ENCODE measurements at regions not wholly inside any gene's neighbourhood (a gene's known extent, or its start where the extent isn't known, plus 50 kb on each side); places are given as distances from the start of the nearest gene placed in this dataset.

GRCh38 chr2:146748046-146748445 lies 1096.8 kb upstream of the ACVR2A start:
- no CpG with 5 or more reads among the region's 3 CpGs for WGBS (ENCODE audit: insufficient coverage)
- H3K9me3 Mint-ChIP-seq (ENCODE audit: insufficient read depth) = no peaks in the 10 kb centered on the region

GRCh38 chr2:146741260-146741659 lies 1103.6 kb upstream of the ACVR2A start:
- Mint-ChIP-seq H3K4me3 (no peak overlapping the region), H3K9me3 (ENCODE audit: insufficient read depth) (no peaks in the 10 kb centered on the region), H3K4me1 (no peaks in the 10 kb centered on the region), H3K27ac (no peak overlapping the region), H3K27me3 (no peaks in the 10 kb centered on the region)
- Histone ChIP-seq H3K27me3 (replicated peaks in 1 of 4; ENCODE audit: control extremely low read depth in 1 of 4, control insufficient read depth in 3 of 4, insufficient read depth in 4 of 4, low read length in 3 of 4) (no peaks in the 10 kb centered on the region), H3K79me2 (ENCODE audit: control insufficient read depth, insufficient read depth, low read length) (no peaks in the 10 kb centered on the region), H3K4me2 (replicated peaks; ENCODE audit: low read depth, low read length, poor library complexity, severe bottlenecking) (no peak overlapping the region), H3K9ac (ENCODE audit: low read length) (no peak overlapping the region), H3K9me3 (ENCODE audit: control extremely low read depth in 1 of 3, control insufficient read depth in 2 of 3, insufficient read depth in 1 of 3, low read length in 2 of 3) (no peaks in the 10 kb centered on the region), H3K27ac (ENCODE audit: low read length in 2 of 2) (no peak overlapping the region), H3K4me1 (ENCODE audit: control insufficient read depth in 2 of 2, insufficient read depth in 2 of 2, low read length in 2 of 2) (no peaks in the 10 kb centered on the region), H3K4me3 (ENCODE audit: control extremely low read depth in 1 of 5, extremely low read depth in 1 of 5, insufficient read depth in 1 of 5, low read depth in 2 of 5, low read length in 4 of 5) (no peak overlapping the region), H3K36me3 (replicated peaks in 1 of 2; ENCODE audit: control extremely low read depth in 1 of 2, control insufficient read depth in 1 of 2, extremely low read depth in 1 of 2, insufficient read depth in 2 of 2, low read length in 1 of 2) (no peaks in the 10 kb centered on the region), H4K20me1 (ENCODE audit: control insufficient read depth, insufficient read depth, low read length, poor library complexity, severe bottlenecking) (no peaks in the 10 kb centered on the region), H2AFZ (ENCODE audit: insufficient read depth, low read depth, low read length, poor library complexity, severe bottlenecking) (no peak overlapping the region)
- WGBS (ENCODE audit: insufficient coverage) = no CpG with 5 or more reads among the region's 4 CpGs
- no peak for ATAC-seq (ENCODE audit: low read depth)
- ChIA-PET POLR2A (no interaction called here), CTCF (no interaction called here)
- intact Hi-C loops (cut with micrococcal nuclease) = no loop called here
- TF ChIP-seq CTCF (IDR thresholded peaks at IDR 0.05) = no peak
- TF ChIP-seq EZH2 (IDR thresholded peaks at IDR 0.05; ENCODE audit: borderline replicate concordance, insufficient read depth, low read depth, low read length, poor library complexity, severe bottlenecking) = no peak
- no peak for DNase-seq

More at GRCh38 chr2:146748046-146748445, 1096.8 kb upstream of the ACVR2A start:
- DNase-seq (no peak), ATAC-seq (ENCODE audit: low read depth) (no peak)
- H3K9ac ChIP-seq (ENCODE audit: low read length) = no peak overlapping the region
- Mint-ChIP-seq H3K4me3 (no peak overlapping the region), H3K27ac (no peak overlapping the region), H3K4me1 (no peaks in the 10 kb centered on the region), H3K27me3 (no peaks in the 10 kb centered on the region)
- intact Hi-C loops (cut with micrococcal nuclease) = no loop called here
- H3K4me2 ChIP-seq (replicated peaks; ENCODE audit: low read depth, low read length, poor library complexity, severe bottlenecking) = no peak overlapping the region
- no peak overlapping the region for H3K4me3 ChIP-seq (ENCODE audit: control extremely low read depth in 1 of 5, extremely low read depth in 1 of 5, insufficient read depth in 1 of 5, low read depth in 2 of 5, low read length in 4 of 5)
- CTCF ChIA-PET = no interaction called here
- no peak overlapping the region for H3K27ac ChIP-seq (ENCODE audit: low read length in 2 of 2)
- no peaks in the 10 kb centered on the region for H3K27me3 ChIP-seq (replicated peaks in 1 of 4; ENCODE audit: control extremely low read depth in 1 of 4, control insufficient read depth in 3 of 4, insufficient read depth in 4 of 4, low read length in 3 of 4)
- no peaks in the 10 kb centered on the region for H3K4me1 ChIP-seq (ENCODE audit: control insufficient read depth in 2 of 2, insufficient read depth in 2 of 2, low read length in 2 of 2)
- POLR2A ChIA-PET = no interaction called here
- H3K79me2 ChIP-seq (ENCODE audit: control insufficient read depth, insufficient read depth, low read length) = no peaks in the 10 kb centered on the region
- H2AFZ ChIP-seq (ENCODE audit: insufficient read depth, low read depth, low read length, poor library complexity, severe bottlenecking) = no peak overlapping the region
- H4K20me1 ChIP-seq (ENCODE audit: control insufficient read depth, insufficient read depth, low read length, poor library complexity, severe bottlenecking) = no peaks in the 10 kb centered on the region
- TF ChIP-seq EZH2 (IDR thresholded peaks at IDR 0.05; ENCODE audit: borderline replicate concordance, insufficient read depth, low read depth, low read length, poor library complexity, severe bottlenecking) (no peak), CTCF (IDR thresholded peaks at IDR 0.05) (no peak)
- no peaks in the 10 kb centered on the region for H3K36me3 ChIP-seq (replicated peaks in 1 of 2; ENCODE audit: control extremely low read depth in 1 of 2, control insufficient read depth in 1 of 2, extremely low read depth in 1 of 2, insufficient read depth in 2 of 2, low read length in 1 of 2)
- no peaks in the 10 kb centered on the region for H3K9me3 ChIP-seq (ENCODE audit: control extremely low read depth in 1 of 3, control insufficient read depth in 2 of 3, insufficient read depth in 1 of 3, low read length in 2 of 3)
